ENCODE measurements at regions not wholly inside any gene's neighbourhood (a gene's known extent, or its start where the extent isn't known, plus 50 kb on each side); places are given as distances from the start of the nearest gene placed in this dataset.

DNA sequence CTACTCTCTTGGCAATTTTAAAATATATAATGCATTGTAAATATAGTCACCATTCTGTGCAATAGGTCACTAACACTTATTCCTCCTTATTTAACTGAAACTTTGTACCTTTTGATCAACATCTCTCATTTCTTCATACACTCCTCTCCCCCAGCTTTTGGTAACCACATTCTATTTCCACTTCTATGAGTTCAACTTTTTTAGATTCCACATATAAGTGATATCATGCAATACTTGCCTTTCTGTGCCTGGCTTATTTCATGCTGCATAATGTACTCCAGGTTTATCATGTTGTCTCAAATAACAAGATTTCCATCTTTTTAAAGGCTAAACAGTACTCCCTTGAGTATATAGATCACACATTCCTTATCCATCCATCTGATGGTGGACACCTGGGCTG is 188.8 kb downstream of the NXNL2 start:
- no peak for DNase-seq
- no peak overlapping the region for H3K18ac ChIP-seq (ENCODE audit: insufficient read length, low read depth, low read length)
- H2BK5ac ChIP-seq (ENCODE audit: insufficient read length, low read length): no peak overlapping the region
- H3K36me3 Mint-ChIP-seq (ENCODE audit: insufficient read depth in 1 of 3, low read depth in 3 of 3): no peaks in the 10 kb centered on the region
- no peak overlapping the region for H3K14ac ChIP-seq (ENCODE audit: insufficient read depth, low read length)
- H2AFZ ChIP-seq (ENCODE audit: low read length): no peak overlapping the region
- H3K4me3 Mint-ChIP-seq: no peak overlapping the region
- no peaks in the 10 kb centered on the region for H3K23me2 ChIP-seq (ENCODE audit: insufficient read length, low read depth, low read length, poor library complexity, severe bottlenecking)
- no peaks in the 10 kb centered on the region for H3K79me2 ChIP-seq (ENCODE audit: insufficient read depth, low read length)
- H3K27me3 ChIP-seq (ENCODE audit: insufficient read depth, low read length): no peaks in the 10 kb centered on the region
- H2BK20ac ChIP-seq (ENCODE audit: low read depth, low read length, poor library complexity, severe bottlenecking): no peak overlapping the region
- H3K79me1 ChIP-seq (ENCODE audit: insufficient read depth, low read depth, low read length, poor library complexity, severe bottlenecking): no peaks in the 10 kb centered on the region
- H3K9me3 ChIP-seq (ENCODE audit: control insufficient read depth, low read depth, low read length): no peaks in the 10 kb centered on the region
- TF ChIP-seq, protein P1, sequence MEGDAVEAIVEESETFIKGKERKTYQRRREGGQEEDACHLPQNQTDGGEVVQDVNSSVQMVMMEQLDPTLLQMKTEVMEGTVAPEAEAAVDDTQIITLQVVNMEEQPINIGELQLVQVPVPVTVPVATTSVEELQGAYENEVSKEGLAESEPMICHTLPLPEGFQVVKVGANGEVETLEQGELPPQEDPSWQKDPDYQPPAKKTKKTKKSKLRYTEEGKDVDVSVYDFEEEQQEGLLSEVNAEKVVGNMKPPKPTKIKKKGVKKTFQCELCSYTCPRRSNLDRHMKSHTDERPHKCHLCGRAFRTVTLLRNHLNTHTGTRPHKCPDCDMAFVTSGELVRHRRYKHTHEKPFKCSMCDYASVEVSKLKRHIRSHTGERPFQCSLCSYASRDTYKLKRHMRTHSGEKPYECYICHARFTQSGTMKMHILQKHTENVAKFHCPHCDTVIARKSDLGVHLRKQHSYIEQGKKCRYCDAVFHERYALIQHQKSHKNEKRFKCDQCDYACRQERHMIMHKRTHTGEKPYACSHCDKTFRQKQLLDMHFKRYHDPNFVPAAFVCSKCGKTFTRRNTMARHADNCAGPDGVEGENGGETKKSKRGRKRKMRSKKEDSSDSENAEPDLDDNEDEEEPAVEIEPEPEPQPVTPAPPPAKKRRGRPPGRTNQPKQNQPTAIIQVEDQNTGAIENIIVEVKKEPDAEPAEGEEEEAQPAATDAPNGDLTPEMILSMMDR (conservative IDR thresholded peaks at IDR 0.05): no peak
- H4K91ac ChIP-seq (ENCODE audit: insufficient read length, low read depth, low read length): no peak overlapping the region
- peaks cover 6% of the 10 kb centered on the region; the same call in 1 of the 2 replicates for H3K4me1 ChIP-seq (ENCODE audit: insufficient read depth, low read length)
- H3K4ac ChIP-seq (ENCODE audit: low read depth, low read length): no peak overlapping the region
- H2BK12ac ChIP-seq (ENCODE audit: insufficient read length, low read depth, low read length): no peak overlapping the region
- no peak overlapping the region for H2AK5ac ChIP-seq (ENCODE audit: insufficient read length, low read length)
- H3K27me3 Mint-ChIP-seq (ENCODE audit: low read depth): peaks cover under 1% of the 10 kb centered on the region
- H3K9ac ChIP-seq (ENCODE audit: extremely low read depth, insufficient read length, low read length): no peak overlapping the region
- no peaks in the 10 kb centered on the region for H4K20me1 ChIP-seq (ENCODE audit: control insufficient read depth, insufficient read depth, insufficient read length)
- H3K4me1 Mint-ChIP-seq: peaks cover 19 to 23% of the 10 kb centered on the region in 2 experiments
- H2BK120ac ChIP-seq (ENCODE audit: low read depth, low read length, poor library complexity, severe bottlenecking): no peak overlapping the region
- H3K23ac ChIP-seq (ENCODE audit: insufficient read length, low read depth, low read length): no peak overlapping the region
- no peak overlapping the region for H3K27ac ChIP-seq (ENCODE audit: insufficient read length, low read depth, low read length)
- H2BK15ac ChIP-seq (ENCODE audit: low read depth, low read length): no peak overlapping the region
- no peak overlapping the region for H3T11ph ChIP-seq (ENCODE audit: low read length)
- no peak overlapping the region for H3K27ac Mint-ChIP-seq
- H3K4me2 ChIP-seq (ENCODE audit: insufficient read depth, insufficient read length, low read length): no peak overlapping the region
- no peak overlapping the region for H4K8ac ChIP-seq (replicated peaks; ENCODE audit: insufficient read length, low read depth, low read length)
- no peaks in the 10 kb centered on the region; a peak in 2 of 5 replicates for H3K9me3 Mint-ChIP-seq
- H3K56ac ChIP-seq (ENCODE audit: insufficient read length, low read depth, low read length): no peak overlapping the region
- H4K5ac ChIP-seq (ENCODE audit: insufficient read length, low read depth, low read length): no peak overlapping the region

Data from H9 (cell line).